ENCODE measurements at regions not wholly inside any gene's neighbourhood (a gene's known extent, or its start where the extent isn't known, plus 50 kb on each side); places are given as distances from the start of the nearest gene placed in this dataset.
A peak's percentile ranks its signal among the peaks of the same experiment; 100 is the strongest.
"Not testable (repeated sequence)": the region's sequence is repeated elsewhere in the genome, so short reads cannot be mapped to it uniquely, and the experiment has no call there.

GRCh38 chr7:121497545-121497944, 101.4 kb upstream of the FAM3C start:
- not testable (repeated sequence) for DNase-seq (ENCODE audit: low read depth in 2 of 2)

GRCh38 chr7:121494516-121494915, 98.4 kb upstream of the FAM3C start:
- DNase-seq (ENCODE audit: low read depth in 2 of 2): no peak

GRCh38 chr7:121493553-121493952, 97.4 kb upstream of the FAM3C start:
- DNase-seq (ENCODE audit: low read depth in 2 of 2): no peak

- DNase-seq (ENCODE audit: low read depth in 2 of 2): no peak
Measured at GRCh38 chr7:121490309-121490708, 94.2 kb upstream of the FAM3C start.

GRCh38 chr7:121489440-121489839, 93.3 kb upstream of the FAM3C start:
- no peak for DNase-seq (ENCODE audit: low read depth in 2 of 2)

GRCh38 chr7:121488111-121488650, 92.1 kb upstream of the FAM3C start:
- no peak for DNase-seq (ENCODE audit: low read depth in 2 of 2)

- DNase-seq (ENCODE audit: low read depth in 2 of 2): no peak
Measured at GRCh38 chr7:121486590-121486989, 90.5 kb upstream of the FAM3C start.

GRCh38 chr7:121485467-121486243, 89.5 kb upstream of the FAM3C start:
- DNase-seq (ENCODE audit: low read depth in 2 of 2): no peak

GRCh38 chr7:121484089-121484763, 88.1 kb upstream of the FAM3C start:
- no peak for DNase-seq (ENCODE audit: low read depth in 2 of 2)

- DNase-seq (ENCODE audit: low read depth in 2 of 2): no peak
Measured at GRCh38 chr7:121480566-121481335, 84.6 kb upstream of the FAM3C start.

GRCh38 chr7:121480058-121480457, 84.0 kb upstream of the FAM3C start:
- DNase-seq (ENCODE audit: low read depth in 2 of 2): no peak

- no peak for DNase-seq (ENCODE audit: low read depth in 2 of 2)
Measured at GRCh38 chr7:121479466-121479865, 83.4 kb upstream of the FAM3C start.

- DNase-seq (ENCODE audit: low read depth in 2 of 2): no peak
Measured at GRCh38 chr7:121475806-121476205, 79.7 kb upstream of the FAM3C start.

- DNase-seq (ENCODE audit: low read depth in 2 of 2): no peak
Measured at GRCh38 chr7:121474301-121474673, 78.2 kb upstream of the FAM3C start.

GRCh38 chr7:121473645-121474300, 77.7 kb upstream of the FAM3C start:
- DNase-seq (ENCODE audit: low read depth in 2 of 2): no peak

- DNase-seq (ENCODE audit: low read depth in 2 of 2): no peak
Measured at GRCh38 chr7:121466455-121466854, 70.3 kb upstream of the FAM3C start.

- DNase-seq (ENCODE audit: low read depth in 2 of 2): no peak
Measured at GRCh38 chr7:121459148-121459547, 63.0 kb upstream of the FAM3C start.

GRCh38 chr7:121456785-121457359, 60.8 kb upstream of the FAM3C start:
- DNase-seq (ENCODE audit: low read depth in 2 of 2): no peak

GRCh38 chr7:121456015-121456414, 59.9 kb upstream of the FAM3C start:
- no peak for DNase-seq (ENCODE audit: low read depth in 2 of 2)

- DNase-seq (ENCODE audit: low read depth in 2 of 2): no peak
Measured at GRCh38 chr7:121452389-121452788, 56.3 kb upstream of the FAM3C start.

- DNase-seq (ENCODE audit: low read depth in 2 of 2): peak in 1 of 2 donors; percentile 17
Measured at GRCh38 chr7:121451367-121452094, 55.4 kb upstream of the FAM3C start.

All from dermis microvascular lymphatic vessel endothelial cell (primary cell).